GM12873 (cell line): ENCODE measurements at regions not wholly inside any gene's neighbourhood (a gene's known extent, or its start where the extent isn't known, plus 50 kb on each side); places are given as distances from the start of the nearest gene placed in this dataset.

Experiments
- CTCF ChIP-seq: IDR thresholded peaks from 2 replicates; pipeline ENCODE4 v1.5.1; 2012; ENCODE audit warnings: low read depth, mild to moderate bottlenecking, moderate library complexity, low read length, control low read depth; ENCODE audit not compliant: insufficient read depth; ENCODE audit errors: missing control alignments

- no peak for TF ChIP-seq CTCF
Measured at GRCh38 chr15:26451995-26452394, 320.9 kb downstream of the GABRB3 start.

- TF ChIP-seq CTCF = no peak
Measured at GRCh38 chr15:26449291-26449690, 323.6 kb downstream of the GABRB3 start.

GRCh38 chr15:26443321-26443720, 329.5 kb downstream of the GABRB3 start:
- no peak for TF ChIP-seq CTCF

GRCh38 chr15:26442680-26443079, 330.2 kb downstream of the GABRB3 start:
- no peak for TF ChIP-seq CTCF

- no peak for TF ChIP-seq CTCF
Measured at GRCh38 chr15:26439681-26440080, 333.2 kb downstream of the GABRB3 start.

GRCh38 chr15:26438718-26439117, 334.1 kb downstream of the GABRB3 start:
- no peak for TF ChIP-seq CTCF

GRCh38 chr15:26438316-26438715, 334.6 kb downstream of the GABRB3 start:
- TF ChIP-seq CTCF = no peak

GRCh38 chr15:26433818-26434217, 339.0 kb downstream of the GABRB3 start:
- TF ChIP-seq CTCF = no peak
